ENCODE measurements at regions not wholly inside any gene's neighbourhood (a gene's known extent, or its start where the extent isn't known, plus 50 kb on each side); places are given as distances from the start of the nearest gene placed in this dataset.

- H3K4me1 ChIP-seq: peaks cover 0 to 13% (median 2%) of the 10 kb centered on the region in 4 donors
- no peaks in the 10 kb centered on the region for H3K27me3 ChIP-seq
- no peak for DNase-seq (ENCODE audit: low spot score in 2 of 2)
- H3K4me3 ChIP-seq: no peak overlapping the region
- H3K36me3 ChIP-seq: no peaks in the 10 kb centered on the region
- H3K9me3 ChIP-seq: no peaks in the 10 kb centered on the region
- TF ChIP-seq, protein P1, sequence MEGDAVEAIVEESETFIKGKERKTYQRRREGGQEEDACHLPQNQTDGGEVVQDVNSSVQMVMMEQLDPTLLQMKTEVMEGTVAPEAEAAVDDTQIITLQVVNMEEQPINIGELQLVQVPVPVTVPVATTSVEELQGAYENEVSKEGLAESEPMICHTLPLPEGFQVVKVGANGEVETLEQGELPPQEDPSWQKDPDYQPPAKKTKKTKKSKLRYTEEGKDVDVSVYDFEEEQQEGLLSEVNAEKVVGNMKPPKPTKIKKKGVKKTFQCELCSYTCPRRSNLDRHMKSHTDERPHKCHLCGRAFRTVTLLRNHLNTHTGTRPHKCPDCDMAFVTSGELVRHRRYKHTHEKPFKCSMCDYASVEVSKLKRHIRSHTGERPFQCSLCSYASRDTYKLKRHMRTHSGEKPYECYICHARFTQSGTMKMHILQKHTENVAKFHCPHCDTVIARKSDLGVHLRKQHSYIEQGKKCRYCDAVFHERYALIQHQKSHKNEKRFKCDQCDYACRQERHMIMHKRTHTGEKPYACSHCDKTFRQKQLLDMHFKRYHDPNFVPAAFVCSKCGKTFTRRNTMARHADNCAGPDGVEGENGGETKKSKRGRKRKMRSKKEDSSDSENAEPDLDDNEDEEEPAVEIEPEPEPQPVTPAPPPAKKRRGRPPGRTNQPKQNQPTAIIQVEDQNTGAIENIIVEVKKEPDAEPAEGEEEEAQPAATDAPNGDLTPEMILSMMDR (IDR thresholded peaks at IDR 0.05): no peak
- TF ChIP-seq POLR2A (IDR thresholded peaks at IDR 0.05) (no peak), EP300 (IDR thresholded peaks at IDR 0.05) (no peak)
- H3K27ac ChIP-seq: no peak overlapping the region
- 88 to 94% methylated on average over 6 of the region's 6 CpGs for WGBS, 2 donors
Observed at GRCh38 chr22:49073873-49074417, 753.7 kb downstream of the BRD1 start.

DNA sequence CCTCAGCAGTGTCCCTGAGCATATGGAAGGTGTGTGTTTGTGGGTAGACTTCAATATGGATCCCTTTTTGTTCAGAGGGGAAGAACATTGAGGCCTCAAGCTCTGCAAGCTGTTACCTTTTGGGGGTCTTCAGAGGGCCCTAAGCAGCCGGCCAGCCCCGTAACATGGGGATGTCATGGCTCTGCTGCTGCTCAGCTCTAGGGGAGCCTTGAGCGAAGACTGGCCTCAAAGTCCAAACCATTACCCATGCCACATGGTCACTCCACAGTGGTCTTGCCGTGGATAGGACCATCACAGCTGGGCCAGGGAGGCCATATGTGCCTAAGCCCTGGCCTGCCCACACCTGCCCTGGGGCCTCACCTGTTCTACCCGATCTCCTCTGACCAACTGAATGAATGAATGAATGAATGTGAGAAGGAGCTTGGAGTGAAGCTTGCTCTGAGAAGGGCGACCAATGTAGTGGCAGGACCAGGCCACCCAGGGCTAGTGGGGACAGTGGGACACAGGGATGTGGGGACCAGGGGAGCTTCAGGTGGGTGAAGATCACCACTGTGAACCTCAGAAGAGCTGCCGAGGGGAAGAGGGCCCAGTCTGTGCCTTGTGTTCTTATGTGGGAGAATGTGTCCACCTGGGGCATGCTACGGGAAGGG lies 754.6 kb downstream of the BRD1 start:
- WGBS, 2 donors: 93 to 98% methylated on average over 6 to 8 of the region's 8 CpGs
- no peak for DNase-seq (ENCODE audit: low spot score in 2 of 2)
- H3K4me3 ChIP-seq: no peak overlapping the region
- no peaks in the 10 kb centered on the region for H3K36me3 ChIP-seq
- TF ChIP-seq POLR2A (IDR thresholded peaks at IDR 0.05) (no peak), EP300 (IDR thresholded peaks at IDR 0.05) (no peak)
- TF ChIP-seq, protein P1 (IDR thresholded peaks at IDR 0.05): no peak
- no peak overlapping the region for H3K27ac ChIP-seq
- H3K4me1 ChIP-seq: peaks cover 0 to 8% (median 2%) of the 10 kb centered on the region in 4 donors
- no peaks in the 10 kb centered on the region for H3K27me3 ChIP-seq
- H3K9me3 ChIP-seq: no peaks in the 10 kb centered on the region

GRCh38 chr22:49070501-49070900 lies 757.2 kb downstream of the BRD1 start:
- TF ChIP-seq, protein P1 (IDR thresholded peaks at IDR 0.05): no peak
- TF ChIP-seq POLR2A (IDR thresholded peaks at IDR 0.05): no peak
- no peak for TF ChIP-seq EP300 (IDR thresholded peaks at IDR 0.05)
- Histone ChIP-seq H3K27ac (no peak overlapping the region), H3K27me3 (no peaks in the 10 kb centered on the region), H3K4me1 (no peaks in the 10 kb centered on the region), H3K4me3 (no peak overlapping the region), H3K9me3 (no peaks in the 10 kb centered on the region), H3K36me3 (no peaks in the 10 kb centered on the region)
- 60 to 61% methylated on average over 6 to 7 of the region's 7 CpGs for WGBS, 2 donors
- DNase-seq (ENCODE audit: low spot score in 2 of 2): no peak

GRCh38 chr22:49068861-49069500 lies 758.7 kb downstream of the BRD1 start:
- no peak for DNase-seq (ENCODE audit: low spot score in 2 of 2)
- H3K27me3 ChIP-seq: no peaks in the 10 kb centered on the region
- no peaks in the 10 kb centered on the region for H3K36me3 ChIP-seq
- 75 to 78% methylated on average over 15 of the region's 15 CpGs for WGBS, 2 donors
- H3K27ac ChIP-seq: no peak overlapping the region
- H3K4me1 ChIP-seq: no peaks in the 10 kb centered on the region
- H3K4me3 ChIP-seq: no peak overlapping the region
- H3K9me3 ChIP-seq: no peaks in the 10 kb centered on the region
- TF ChIP-seq EP300 (IDR thresholded peaks at IDR 0.05): no peak
- no peak for TF ChIP-seq POLR2A (IDR thresholded peaks at IDR 0.05)
- TF ChIP-seq, protein P1 (IDR thresholded peaks at IDR 0.05): no peak

- 75 to 82% methylated on average over 4 of the region's 4 CpGs for WGBS, 2 donors
- Histone ChIP-seq H3K27ac (no peak overlapping the region), H3K4me3 (no peak overlapping the region), H3K36me3 (no peaks in the 10 kb centered on the region), H3K4me1 (no peaks in the 10 kb centered on the region), H3K9me3 (no peaks in the 10 kb centered on the region), H3K27me3 (no peaks in the 10 kb centered on the region)
- no peak for DNase-seq (ENCODE audit: low spot score in 2 of 2)
- TF ChIP-seq, protein P1 (IDR thresholded peaks at IDR 0.05): no peak
- no peak for TF ChIP-seq POLR2A (IDR thresholded peaks at IDR 0.05)
- no peak for TF ChIP-seq EP300 (IDR thresholded peaks at IDR 0.05)
Observed at GRCh38 chr22:49067504-49067903, 760.2 kb downstream of the BRD1 start.

All from tibial nerve (tissue), 4 donors.